ENCODE measurements at regions not wholly inside any gene's neighbourhood (a gene's known extent, or its start where the extent isn't known, plus 50 kb on each side); places are given as distances from the start of the nearest gene placed in this dataset.

DNA sequence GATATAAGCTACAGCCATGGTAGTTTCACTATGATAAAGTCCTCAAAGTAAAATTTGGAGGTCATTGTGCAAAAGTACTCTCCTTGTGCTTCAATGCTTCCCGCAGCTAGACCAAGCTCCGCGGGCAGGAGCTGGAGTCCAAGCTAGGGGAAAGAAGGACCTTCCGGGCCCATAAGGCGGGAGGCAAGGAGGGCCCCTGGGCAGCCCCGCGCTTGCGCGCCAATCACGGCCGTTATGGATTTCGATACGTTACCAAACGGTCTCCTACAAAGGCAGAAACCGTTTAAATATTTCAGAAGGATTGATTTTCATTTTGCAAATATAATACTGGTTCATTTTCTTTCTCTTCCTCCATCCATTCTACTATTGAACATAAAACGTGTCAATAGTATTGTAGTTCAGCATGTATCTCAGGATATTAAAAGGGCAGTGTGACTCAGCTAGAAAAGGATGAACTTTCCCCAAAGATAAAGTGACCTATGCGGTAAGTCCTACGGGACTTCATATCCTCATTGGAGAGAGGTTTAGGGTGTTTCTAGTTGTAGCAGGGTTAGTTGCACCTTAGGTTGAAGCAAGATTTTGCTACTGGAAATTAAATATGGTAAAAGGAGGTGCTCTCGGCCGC lies 128.0 kb downstream of the KIF20B start:
- DNase-seq: no peak

DNA sequence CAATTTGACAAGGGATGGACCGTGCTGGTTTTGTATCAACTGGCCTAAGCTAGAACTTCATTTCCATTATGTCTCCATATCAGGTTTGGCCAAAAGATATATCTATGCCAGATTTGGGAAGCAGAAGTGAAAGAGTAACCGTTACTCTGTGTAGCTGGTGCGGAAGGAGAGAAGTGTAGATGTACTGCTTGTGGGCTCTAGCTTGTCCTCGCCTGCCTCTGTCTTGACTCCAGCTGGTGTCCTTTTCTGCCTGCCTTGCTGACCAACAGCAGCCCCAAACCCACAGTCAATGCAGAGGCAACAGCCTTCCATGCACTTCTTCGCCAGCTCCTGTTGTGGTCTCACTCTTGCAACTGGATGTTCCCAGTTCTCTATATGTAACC lies 128.5 kb downstream of the KIF20B start:
- DNase-seq: no peak

DNA sequence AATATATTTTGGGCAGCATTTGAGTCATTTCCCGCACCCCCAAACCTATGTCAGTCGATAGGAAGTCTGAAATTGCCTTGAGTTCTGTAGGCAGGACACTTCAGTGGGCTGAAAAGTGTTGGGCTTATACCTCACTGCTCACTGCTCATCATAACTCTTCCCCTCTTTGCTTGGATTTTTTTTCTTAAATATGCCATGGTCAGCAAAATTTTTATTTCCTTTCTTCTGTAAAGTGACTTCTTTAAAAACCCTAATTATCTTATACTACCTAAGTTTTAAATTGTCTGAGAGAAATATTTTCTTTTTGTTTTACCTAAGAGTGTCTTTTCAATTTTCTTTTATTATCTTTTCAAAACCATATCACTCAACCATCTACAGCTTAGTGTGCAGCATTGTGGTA lies 129.2 kb downstream of the KIF20B start:
- no peak for DNase-seq

DNA sequence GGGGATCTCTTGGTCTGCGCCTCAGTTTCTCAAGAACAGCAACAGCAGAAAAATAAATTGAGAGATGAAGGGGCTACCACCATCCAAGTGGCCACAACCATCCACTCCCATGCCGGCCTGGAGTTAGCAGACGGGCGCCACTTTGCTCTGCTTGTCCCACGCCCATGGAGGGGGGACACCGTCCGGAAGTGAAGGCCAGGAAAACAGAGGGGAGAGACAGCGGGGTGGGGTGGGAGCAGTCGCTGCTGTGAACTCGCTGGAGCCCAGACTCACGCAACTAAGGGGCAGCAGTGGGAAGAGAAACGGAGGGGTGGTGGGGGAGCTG lies 135.4 kb downstream of the KIF20B start:
- DNase-seq: no peak

DNA sequence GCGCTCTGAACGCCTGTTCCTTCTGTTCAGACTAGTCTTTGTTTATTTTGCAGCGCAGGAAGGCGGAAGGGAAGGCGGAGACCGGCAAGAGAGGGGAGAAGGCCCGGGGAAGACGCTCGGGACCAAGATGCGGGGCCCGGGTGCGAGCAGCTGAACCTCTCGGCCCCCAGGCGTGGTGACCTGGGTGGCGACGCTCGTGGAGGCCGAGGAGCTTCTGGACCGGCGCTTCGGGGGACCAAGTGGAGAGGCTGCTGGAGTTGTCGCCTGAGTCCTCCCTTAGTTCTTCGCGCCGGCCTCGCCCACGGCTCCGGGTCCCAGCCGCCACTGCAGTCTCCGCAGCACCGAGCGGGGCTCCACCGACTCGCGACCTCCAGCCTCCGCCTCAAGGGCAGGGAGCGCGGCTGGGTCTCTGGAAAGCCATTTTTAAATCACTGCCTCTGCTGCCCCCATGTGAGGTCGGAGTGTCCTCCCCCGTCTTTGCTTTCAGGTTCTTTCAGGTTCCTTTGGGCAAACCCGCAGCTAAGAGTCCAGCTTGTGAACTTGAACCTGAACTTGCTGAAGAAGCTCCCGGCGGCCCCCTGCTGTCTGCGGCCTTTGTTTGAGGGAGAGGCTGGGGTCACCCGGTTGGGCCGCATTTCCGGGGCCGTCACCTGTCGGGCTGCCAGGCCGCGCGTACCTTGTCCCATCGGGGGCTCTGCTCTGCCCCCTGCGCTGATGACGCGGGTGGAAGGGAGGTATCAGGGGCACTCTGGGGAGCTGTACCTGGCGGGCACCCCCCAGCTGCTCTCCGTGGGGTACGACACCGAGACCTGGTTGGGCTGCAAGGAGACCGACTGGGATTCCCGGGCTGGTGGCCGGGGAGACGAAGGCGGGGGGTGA lies 136.0 kb downstream of the KIF20B start:
- DNase-seq: no peak

DNA sequence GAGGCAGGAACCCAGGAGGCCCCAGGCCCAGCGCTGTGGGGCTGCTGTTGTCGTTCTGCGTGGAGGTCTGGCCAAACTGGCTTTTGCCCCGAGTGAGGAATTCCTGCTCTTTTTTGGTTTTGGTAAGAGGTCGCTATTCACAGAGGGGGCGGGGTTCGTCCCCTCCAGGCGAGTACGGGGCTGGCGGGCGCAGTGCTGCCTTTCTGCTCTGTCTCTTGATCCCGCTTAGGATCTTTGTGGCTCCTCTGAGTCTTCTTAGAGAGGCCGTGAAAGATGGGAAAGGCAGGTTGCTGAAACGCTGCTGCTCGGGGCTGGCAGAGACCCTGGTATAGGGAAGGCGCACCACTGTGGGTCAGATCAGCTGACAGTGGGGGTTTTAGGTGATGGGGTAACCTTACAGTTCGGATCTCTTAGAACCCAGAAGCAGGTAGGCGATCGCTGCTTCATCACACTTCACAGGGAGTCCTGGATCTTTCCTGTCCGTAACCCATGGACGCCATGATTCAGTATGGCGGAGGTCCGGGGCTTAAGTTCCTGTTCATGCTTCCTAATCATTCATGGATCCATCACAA lies 136.7 kb downstream of the KIF20B start:
- no peak for DNase-seq

DNA sequence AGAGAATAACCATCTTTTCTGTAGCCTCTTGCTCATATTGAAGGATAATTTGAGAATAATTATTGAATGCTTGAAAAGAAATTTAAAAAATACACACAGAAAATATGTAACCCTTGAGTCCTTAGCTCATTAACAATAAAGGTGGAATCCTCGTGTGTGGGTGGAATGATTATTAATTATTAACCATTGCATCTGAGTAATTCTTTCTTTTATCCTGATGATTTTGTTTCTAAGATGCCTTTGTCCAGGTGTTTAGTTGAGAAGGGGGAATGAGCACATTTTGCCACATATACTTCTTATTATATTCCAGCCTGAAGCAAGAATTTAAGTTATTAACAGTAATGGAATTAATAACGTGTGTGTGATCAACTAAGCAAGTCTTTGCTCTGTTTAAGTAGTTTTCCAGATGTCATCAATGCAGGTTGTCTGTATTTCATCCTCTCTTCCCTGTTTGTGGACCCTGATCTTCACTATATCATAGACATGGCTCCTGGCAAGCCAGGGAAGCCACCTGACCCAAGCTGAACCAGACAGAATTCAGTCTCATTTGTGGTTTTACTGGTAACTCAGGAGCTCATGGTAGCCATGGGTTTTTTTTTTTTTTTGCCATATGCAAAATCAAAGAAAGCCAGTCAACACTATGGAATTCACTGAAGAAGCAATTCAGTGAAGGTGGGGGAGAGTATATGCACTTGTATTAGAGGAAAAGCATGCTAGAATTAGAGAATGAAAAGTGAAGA lies 144.3 kb downstream of the KIF20B start:
- DNase-seq: no peak

DNA sequence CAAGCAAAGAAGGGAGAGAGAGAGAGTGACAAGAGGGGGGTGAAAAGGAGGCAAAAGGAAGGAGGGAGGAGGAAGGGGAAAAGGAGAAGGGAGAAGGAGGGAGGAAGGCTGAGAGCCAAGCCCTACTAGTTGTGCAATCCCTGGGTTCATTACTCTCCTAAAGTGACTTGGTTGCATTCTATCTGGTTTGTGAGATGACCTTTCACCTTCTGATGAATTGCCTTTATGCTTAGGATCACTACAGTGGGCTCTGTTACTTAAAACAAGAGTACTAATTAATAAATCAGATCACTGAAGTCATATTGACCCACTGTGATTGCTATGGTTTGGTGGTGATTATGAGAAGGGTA lies 144.9 kb downstream of the KIF20B start:
- DNase-seq: no peak

DNA sequence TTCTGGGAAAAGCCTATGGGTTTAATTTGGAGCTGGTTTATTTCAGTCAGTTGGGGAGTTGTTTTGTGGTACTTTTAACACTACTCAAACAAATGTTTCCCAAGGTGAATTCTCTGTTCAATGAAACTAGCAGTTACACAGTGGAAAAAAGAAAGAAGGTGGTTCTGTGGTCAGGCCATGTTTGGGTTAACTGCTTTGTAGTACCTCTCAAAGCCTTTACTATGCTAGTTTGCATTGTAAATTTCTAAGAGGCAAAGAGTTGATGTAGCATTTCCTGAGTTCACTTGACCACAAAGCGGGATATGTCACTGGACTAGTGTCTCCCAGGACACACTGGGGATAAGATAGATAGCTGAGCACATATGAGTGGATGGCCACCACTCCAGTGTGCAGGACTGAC lies 145.4 kb downstream of the KIF20B start:
- no peak for DNase-seq

DNA sequence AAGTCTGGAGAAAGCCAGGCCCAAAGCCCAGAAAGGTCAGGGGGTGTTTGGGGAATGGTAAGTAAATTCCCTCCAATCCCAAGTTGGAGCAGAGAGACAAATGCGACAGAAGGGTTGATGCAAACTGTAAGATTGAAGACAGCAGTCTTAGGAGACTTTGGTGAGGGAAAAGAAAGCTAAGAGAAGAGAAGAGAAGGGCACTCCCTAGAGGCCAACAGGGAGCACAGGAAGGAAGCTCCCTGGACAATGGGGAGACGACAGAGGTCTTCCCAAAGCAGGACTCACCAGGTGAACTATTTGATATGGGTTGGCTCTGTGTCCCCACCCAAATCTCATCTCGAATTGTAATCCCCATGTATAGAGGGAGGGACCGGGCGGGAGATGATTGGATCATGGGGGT lies 151.5 kb downstream of the KIF20B start:
- DNase-seq: no peak

DNA sequence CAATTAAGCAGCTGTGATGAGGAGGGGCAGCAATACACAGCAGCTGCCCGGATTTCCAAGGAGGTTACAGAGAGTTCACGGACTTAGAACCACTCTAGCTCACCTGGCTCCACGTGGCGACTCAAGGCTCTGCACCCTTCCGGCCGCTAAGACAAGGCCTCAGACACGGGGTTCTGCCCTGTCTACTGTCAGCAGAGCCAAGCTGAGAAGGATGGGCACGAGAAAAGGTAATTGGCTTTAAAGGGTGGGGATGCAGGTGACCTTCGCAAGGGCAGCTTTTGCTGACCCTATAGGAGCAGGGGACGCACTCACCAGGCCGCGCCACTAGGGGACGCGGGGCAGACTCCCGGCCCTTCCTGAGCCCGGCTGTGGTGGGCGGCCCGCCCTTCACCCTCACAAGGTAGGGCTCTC lies 152.4 kb downstream of the KIF20B start:
- no peak for DNase-seq

DNA sequence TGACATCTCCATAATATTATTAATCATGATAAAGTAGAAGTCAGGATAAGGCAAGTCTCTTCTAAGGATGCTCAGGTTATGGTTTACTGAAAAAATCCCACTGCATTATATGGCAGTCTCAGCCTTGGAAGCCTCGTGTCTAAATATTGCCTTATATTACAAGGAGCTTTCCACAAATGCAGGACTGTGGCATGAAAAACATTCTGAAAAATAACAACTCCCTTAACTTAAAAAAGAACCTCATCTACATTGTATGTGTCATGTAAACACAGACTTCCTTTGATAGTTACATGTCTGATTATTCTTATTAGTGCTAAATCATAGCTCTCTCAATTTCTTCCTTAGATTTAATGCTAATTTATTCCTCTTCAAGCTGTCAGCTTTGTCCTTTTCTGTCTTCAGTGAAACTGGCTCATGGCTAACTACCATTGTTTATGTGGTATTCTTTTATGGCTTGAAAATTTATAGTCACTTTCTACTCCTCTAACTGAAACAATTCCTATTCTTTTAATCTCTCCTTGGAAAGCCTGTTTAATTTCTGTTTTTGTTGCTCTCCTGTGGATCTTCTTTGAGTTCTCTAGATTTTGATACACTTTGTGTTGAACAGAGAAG lies 156.1 kb downstream of the KIF20B start:
- DNase-seq: no peak

DNA sequence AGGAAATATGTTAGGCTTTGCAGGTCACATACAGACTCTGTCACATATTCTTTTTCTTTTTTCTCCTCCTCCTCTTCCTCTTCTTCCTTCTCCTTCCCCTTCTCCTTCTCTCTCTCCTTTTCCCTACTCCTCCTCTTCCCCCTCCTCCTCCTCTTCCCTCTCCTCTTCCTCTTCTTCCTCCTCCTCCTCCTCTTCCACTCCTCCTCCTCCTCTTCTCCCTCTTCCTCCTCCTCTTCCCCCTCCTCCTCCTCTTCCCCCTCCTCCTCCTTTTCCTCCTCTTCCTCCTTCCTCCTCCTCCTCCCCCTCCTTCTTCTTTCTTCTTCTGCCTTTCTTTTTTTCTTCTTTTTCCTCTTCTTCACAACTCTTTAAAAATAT lies 159.8 kb downstream of the KIF20B start:
- no peak for DNase-seq

DNA sequence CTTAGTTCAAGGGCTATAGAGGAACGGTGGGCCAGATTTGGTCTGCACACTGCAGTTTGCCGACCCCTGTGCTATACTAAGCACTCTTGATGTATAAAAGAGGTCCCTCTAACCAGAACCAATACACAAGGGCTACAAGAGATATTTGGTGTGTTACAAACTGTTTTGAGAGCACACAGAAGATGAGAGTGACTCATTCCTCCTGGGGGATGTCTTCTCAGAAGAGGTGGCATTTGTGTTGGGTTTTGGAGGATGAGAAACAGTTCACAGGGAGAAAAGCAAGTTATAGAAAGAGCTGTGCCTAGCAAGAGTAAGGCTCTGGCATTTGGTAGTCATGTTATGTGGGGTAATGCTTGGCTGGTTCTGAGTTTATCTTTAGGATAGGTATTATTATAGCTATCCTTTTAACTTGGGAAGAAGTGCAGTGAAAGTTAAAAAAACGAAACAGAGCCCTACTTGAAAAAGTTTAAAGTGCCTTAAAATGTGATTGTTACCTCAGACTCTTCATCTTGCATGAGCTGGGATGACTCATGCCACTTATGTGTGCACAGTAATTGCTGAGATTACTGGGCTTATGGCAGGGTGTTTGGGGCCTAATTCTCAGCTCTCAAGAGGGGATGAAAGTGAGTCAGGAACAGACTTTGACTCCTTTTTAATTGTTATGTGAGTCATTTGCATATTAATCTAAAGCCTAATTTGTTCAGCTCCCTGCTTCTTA lies 160.4 kb downstream of the KIF20B start:
- no peak for DNase-seq

DNA sequence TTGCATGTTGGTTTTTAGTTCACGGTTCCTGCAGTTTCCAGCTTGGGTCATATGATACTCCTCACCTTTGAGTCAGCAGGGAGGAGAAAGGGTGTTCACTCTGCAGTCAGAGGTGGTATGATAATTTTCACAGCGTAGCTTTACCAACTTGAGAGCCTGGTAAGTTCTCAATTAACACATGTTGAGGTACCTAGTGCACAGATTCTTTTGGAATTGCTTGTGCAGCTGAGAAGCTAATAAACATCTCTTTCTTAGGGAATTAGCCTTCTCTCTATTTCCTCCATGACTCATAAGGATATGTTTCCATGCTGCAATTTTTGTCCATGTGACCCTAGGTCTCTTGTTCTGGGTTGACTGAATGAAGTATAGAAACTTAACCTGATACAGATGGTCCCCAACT lies 166.6 kb downstream of the KIF20B start:
- no peak for DNase-seq

DNA sequence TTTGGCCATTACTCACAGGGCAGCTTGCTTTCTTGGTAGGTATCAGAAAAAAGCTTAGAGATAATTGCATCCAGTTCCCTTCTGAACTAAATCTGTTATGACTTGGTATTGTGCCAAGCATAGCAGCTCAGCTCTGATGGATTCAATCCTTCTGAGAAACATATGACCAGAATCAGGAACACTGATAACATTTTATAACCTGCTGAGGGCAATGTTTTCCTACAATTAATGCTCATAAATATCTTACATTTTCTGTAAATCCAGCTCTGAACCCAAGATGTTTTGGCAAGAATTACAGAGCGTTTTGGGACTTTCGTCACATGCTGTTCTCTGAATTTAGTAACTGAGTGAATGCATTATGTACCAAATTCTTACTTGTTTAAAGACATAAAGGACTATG lies 167.8 kb downstream of the KIF20B start:
- DNase-seq: no peak

DNA sequence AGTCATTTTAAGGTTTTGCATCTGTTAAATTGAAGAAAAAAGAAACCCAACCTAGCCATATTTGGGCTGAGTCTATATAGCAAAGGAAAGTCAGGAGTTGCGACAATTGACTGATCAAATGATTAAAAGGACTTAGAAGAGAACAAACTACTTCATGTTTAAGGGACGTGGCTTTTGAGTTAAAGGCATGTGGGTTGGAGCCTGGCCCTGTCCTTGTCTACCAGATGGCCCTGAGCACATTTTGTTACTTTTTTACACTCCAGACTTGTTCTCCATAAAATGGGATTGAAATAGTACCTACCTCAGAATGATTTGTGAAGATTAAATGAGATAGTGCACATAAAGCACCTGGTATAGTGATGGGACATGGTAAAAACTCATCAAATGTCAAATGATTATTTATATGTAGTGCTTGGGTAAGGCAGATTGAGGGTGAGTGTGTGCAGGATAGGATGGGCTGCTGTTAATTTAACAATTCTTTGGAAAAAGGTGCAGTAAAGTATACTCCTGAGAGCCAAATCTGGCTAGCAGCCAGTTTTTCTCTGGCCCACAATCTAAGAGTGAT lies 168.3 kb downstream of the KIF20B start:
- no peak for DNase-seq

DNA sequence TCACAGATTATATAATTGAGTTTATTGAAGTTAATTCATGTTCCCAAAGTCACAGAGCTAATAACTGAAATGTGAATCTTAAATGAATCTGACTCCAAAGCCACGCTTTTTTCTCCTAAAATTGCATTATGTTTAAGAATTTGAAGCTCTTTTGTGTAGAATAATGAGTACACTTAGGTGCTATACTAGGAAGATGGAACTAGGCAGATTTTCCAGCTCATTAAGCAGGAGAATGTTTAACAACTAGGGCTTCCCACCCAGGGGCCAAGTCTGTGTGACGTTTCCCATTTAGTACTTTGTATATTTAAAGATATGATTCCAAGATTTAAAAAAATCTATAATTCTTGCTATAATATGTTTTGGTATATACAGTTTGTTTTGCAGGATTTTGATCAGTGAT lies 169.5 kb downstream of the KIF20B start:
- no peak for DNase-seq

DNA sequence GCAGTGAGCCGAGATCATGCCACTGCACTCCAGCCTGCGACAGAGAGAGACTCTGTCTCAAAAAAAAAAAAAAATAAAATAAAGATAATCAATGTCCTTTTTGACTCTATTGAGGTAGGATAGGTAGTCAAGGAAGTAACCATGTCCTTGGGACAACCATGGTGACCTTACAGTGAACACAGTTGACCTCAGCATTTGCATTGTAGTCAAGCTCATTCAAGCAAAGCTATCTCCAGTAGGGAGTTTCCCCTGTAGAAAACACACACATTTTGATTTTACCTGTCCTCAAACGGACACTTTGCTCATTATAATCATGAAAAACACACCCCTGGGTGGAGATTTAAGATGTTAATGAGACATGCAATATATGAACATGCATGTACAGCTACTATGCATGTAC lies 171.7 kb downstream of the KIF20B start:
- DNase-seq: no peak

DNA sequence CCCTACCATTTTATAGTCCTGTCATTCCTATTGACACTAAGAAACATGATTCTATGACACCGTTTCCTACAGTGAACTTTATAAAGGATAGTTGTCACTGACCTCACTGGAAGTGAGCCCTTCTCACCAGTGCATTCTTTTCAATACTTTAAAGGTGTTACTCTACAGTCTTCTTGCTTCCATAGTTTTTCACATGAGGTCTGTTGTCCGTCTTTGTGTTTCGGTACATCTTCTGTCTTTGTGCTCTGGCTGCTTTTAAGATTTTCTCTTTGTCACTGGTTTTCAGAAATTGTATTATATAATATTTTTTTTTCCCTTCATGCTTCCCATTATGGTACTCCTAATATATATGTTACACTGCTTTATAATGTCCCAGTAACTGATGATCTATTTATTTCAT lies 174.2 kb downstream of the KIF20B start:
- DNase-seq: no peak

DNA sequence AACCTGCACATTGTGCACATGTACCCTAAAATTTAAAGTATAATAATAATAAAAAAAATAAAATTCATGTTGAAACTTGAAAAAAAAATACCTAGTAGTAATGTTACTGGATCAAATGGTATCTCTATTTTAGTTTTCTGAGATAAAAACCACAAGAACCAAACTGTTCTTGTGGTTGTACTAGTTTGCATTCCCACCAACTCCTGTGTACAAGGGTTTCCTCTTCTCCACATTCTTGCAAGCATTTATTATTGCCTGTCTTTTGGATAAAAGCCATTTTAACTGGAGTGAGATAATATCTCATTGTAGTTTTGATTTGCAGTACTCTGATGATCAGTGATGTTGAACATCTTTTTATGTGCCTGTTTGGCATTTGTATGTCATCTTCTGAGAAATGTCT lies 177.7 kb downstream of the KIF20B start:
- DNase-seq: no peak

DNA sequence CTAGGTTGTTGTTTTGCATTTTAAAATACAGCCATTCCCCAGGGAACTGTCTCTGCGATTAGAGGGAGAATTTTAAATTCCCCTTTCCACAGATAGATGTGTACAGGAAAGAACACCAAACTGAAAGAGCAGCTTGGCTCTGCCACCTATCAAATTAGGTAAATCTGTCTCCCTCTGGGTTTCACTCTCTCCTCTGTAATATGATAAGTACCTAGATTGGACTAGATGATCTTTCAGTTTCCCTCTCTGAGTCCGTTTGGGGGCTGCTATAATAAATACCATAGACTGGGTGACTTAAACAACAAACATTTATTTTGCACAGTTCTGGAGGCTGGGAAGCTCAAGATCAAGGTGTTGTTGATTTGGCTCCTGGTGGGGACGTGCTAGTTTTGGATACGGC lies 186.0 kb downstream of the KIF20B start:
- DNase-seq: no peak

DNA sequence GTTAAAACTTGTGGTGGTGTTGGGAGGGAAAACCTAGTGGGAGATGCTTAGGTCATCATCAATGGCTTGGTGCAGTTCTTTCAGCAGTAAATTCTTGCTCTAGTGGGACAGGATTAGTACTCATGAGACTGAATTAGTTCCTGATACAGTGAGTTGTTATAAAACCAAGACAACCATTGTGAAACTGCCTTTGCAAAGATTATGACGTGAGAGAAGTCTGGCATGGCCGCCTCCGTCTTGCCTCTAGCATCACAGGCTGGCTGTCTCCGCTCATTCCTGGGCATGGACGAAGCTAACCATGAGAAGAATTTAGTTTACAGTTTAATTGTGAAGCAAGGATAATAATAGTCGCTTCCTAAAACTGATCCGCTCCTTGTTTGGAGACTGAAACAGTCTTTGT lies 186.4 kb downstream of the KIF20B start:
- DNase-seq: no peak
